A673 (cell line): ENCODE measurements at regions not wholly inside any gene's neighbourhood (a gene's known extent, or its start where the extent isn't known, plus 50 kb on each side); places are given as distances from the start of the nearest gene placed in this dataset.

ENCODE experiments used
- CTCF ChIP-seq: fragments of 300-800, 200-600 bp; sonication (generic); conservative IDR thresholded peaks from 2 replicates; pipeline ENCODE4 v1.5.1; 2017; ENCODE audit warnings: low read depth, mild to moderate bottlenecking, antibody characterized with exemption, low read length, moderate library complexity, mixed read lengths
- EZH2 ChIP-seq: fragments of 200-600 bp; sonication (generic); IDR thresholded peaks from 2 replicates; pipeline ENCODE4 v1.6.1; 2017; ENCODE audit warnings: borderline replicate concordance, low read depth, mild to moderate bottlenecking, mixed read lengths, antibody characterized with exemption, low read length; ENCODE audit not compliant: poor library complexity, severe bottlenecking

- TF ChIP-seq CTCF (no peak), EZH2 (no peak)
Measured at GRCh38 chr6:104349191-104349590, 510.5 kb downstream of the HACE1 start.
